SK-N-SH (cell line): ENCODE measurements at regions not wholly inside any gene's neighbourhood (a gene's known extent, or its start where the extent isn't known, plus 50 kb on each side); places are given as distances from the start of the nearest gene placed in this dataset.

Experiments
- CTCF ChIA-PET: fragments of 300-600, 350-600 bp; formaldehyde crosslinking; extraction: SDS; loops from one replicate; lab custom pipeline; 2021; lab: Yijun Ruan, JAX
- POLR2A ChIA-PET: fragments of 350-600 bp; sonication (Branson Sonifier 250); formaldehyde crosslinking; extraction: SDS; loops from one replicate; lab custom pipeline; 2020; ENCODE audit warnings: antibody characterized with exemption, inconsistent platforms; lab: Yijun Ruan, JAX
- DNase-seq: peaks from one replicate; pipeline ENCODE4 v3.0.0; 2012
- H2AFZ ChIP-seq: fragments of 200-600 bp; sonication (generic); 2 replicates; pipeline ENCODE4 v1.8.1; 2016; ENCODE audit warnings: antibody characterized with exemption, mild to moderate bottlenecking, low read depth
- H3F3A ChIP-seq: fragments of 200-600 bp; sonication (generic); replicated peaks from 2 replicates; pipeline ENCODE3; 2016; ENCODE audit warnings: antibody characterized with exemption, mild to moderate bottlenecking; ENCODE audit not compliant: insufficient read depth
- H3K27ac ChIP-seq, 2 experiments: fragments of 200-500 bp in 1 of 2; fragments of 200-600 bp in 1 of 2; sonication (Bioruptor generic) in 1 of 2; sonication (generic), shearing (Covaris generic) in 1 of 2; 2 replicates each; pipeline versions ENCODE4 v1.5.1 to v1.6.1; 2014 to 2016; ENCODE audit warnings: low read depth in 2 of 2, inconsistent platforms in 1 of 2, low read length in 1 of 2, mild to moderate bottlenecking in 1 of 2, mixed read lengths in 1 of 2
- H3K27me3 ChIP-seq: fragments of 200-600 bp; sonication (generic), shearing (Covaris generic); 2 replicates; pipeline ENCODE4 v1.6.1; 2016; ENCODE audit warnings: mixed run types; ENCODE audit not compliant: insufficient read depth
- H3K36me3 ChIP-seq, 2 experiments: fragments of 200-500 bp in 1 of 2; fragments of 200-600 bp in 1 of 2; sonication (Bioruptor generic) in 1 of 2; sonication (generic) in 1 of 2; replicated peaks in 1 of 2; 2 replicates each; pipeline versions ENCODE3 to v1.5.1; 2014 to 2016; ENCODE audit warnings: low read length in 1 of 2, mild to moderate bottlenecking in 1 of 2; ENCODE audit not compliant: insufficient read depth in 2 of 2, control insufficient read depth in 1 of 2
- H3K4me1 ChIP-seq, 2 experiments: fragments of 200-500 bp in 1 of 2; fragments of 200-600 bp in 1 of 2; sonication (Bioruptor generic) in 1 of 2; sonication (generic), shearing (Covaris generic) in 1 of 2; 2 replicates each; pipeline versions ENCODE4 v1.5.1 to v1.6.1; 2014 to 2016; ENCODE audit warnings: low read depth in 1 of 2, low read length in 1 of 2, mixed run types in 1 of 2; ENCODE audit not compliant: insufficient read depth in 2 of 2, control insufficient read depth in 1 of 2
- H3K4me2 ChIP-seq: fragments of 200-600 bp; sonication (generic), shearing (Covaris generic); 2 replicates; pipeline ENCODE4 v1.6.1; 2017; ENCODE audit warnings: mixed run types
- H3K4me3 ChIP-seq, 2 experiments: fragments of 200-500 bp in 1 of 2; fragments of 200-600 bp in 1 of 2; sonication (Bioruptor generic) in 1 of 2; sonication (generic), shearing (Covaris generic) in 1 of 2; 2 replicates each; pipeline versions ENCODE4 v1.5.1 to v1.8.1; 2014 to 2016; ENCODE audit warnings: low read depth in 2 of 2, inconsistent platforms in 1 of 2, low read length in 1 of 2, mild to moderate bottlenecking in 1 of 2, mixed read lengths in 1 of 2, moderate library complexity in 1 of 2
- H3K79me2 ChIP-seq: fragments of 200-600 bp; sonication (generic); 2 replicates; pipeline ENCODE4 v1.8.1; 2017; ENCODE audit warnings: mild to moderate bottlenecking; ENCODE audit not compliant: insufficient read depth
- H3K9ac ChIP-seq: fragments of 200-600 bp; sonication (generic); 2 replicates; pipeline ENCODE4 v1.6.1; 2017; ENCODE audit warnings: mixed run types
- H3K9me2 ChIP-seq: fragments of 200-600 bp; sonication (generic); 2 replicates; pipeline ENCODE4 v1.6.1; 2017; ENCODE audit warnings: mixed run types
- H3K9me3 ChIP-seq: fragments of 200-600 bp; sonication (generic); 2 replicates; pipeline ENCODE4 v1.6.1; 2017; ENCODE audit warnings: mixed run types, mild to moderate bottlenecking, moderate library complexity
- H4K20me1 ChIP-seq: fragments of 200-600 bp; sonication (generic); 2 replicates; pipeline ENCODE4 v1.6.1; 2017; ENCODE audit warnings: mild to moderate bottlenecking, mixed run types; ENCODE audit not compliant: insufficient read depth
- CHD2 ChIP-seq: fragments of 150-350 bp; IDR thresholded peaks from 2 replicates; pipeline ENCODE4 v1.6.1; 2018; ENCODE audit warnings: low read length; ENCODE audit not compliant: partially characterized antibody
- ELF1 ChIP-seq: IDR thresholded peaks from 2 replicates; pipeline ENCODE4 v1.4.0; 2012
- EZH2phosphoT487 ChIP-seq: fragments of 200-600 bp; sonication (generic); IDR thresholded peaks from 2 replicates; pipeline ENCODE4 v1.6.1; 2017; ENCODE audit warnings: low read depth, mixed run types, mild to moderate bottlenecking, antibody characterized with exemption, moderate library complexity, borderline replicate concordance
- FOXM1 ChIP-seq: IDR thresholded peaks from 2 replicates; pipeline ENCODE4 v1.4.0; 2012; ENCODE audit warnings: low read depth, mild to moderate bottlenecking
- GATA2 ChIP-seq: sonication (generic); formaldehyde crosslinking; IDR thresholded peaks from 2 replicates; pipeline ENCODE4 v1.5.0; 2020; ENCODE audit warnings: mild to moderate bottlenecking, missing genetic modification reagents
- JUND ChIP-seq: IDR thresholded peaks from 2 replicates; pipeline ENCODE4 v1.4.0; 2012
- MEF2A ChIP-seq: IDR thresholded peaks from 2 replicates; pipeline ENCODE4 v1.4.0; 2012; ENCODE audit warnings: low read depth, borderline replicate concordance
- RAD21 ChIP-seq: IDR thresholded peaks from 2 replicates; pipeline ENCODE4 v1.6.1; 2012; ENCODE audit warnings: mild to moderate bottlenecking, low read length
- RCOR1 ChIP-seq: fragments of 150-350 bp; IDR thresholded peaks from 2 replicates; pipeline ENCODE4 v1.6.1; 2017; ENCODE audit warnings: antibody characterized with exemption, low read length
- TAF1 ChIP-seq: IDR thresholded peaks from 2 replicates; pipeline ENCODE4 v1.6.1; 2012; ENCODE audit warnings: low read depth, mild to moderate bottlenecking, low read length, moderate library complexity, borderline replicate concordance
- TCF12 ChIP-seq: IDR thresholded peaks from 2 replicates; pipeline ENCODE4 v1.4.0; 2012
- TEAD4 ChIP-seq: IDR thresholded peaks from 2 replicates; pipeline ENCODE4 v1.4.0; 2012; ENCODE audit warnings: mild to moderate bottlenecking, borderline replicate concordance; ENCODE audit not compliant: insufficient read depth
- YY1 ChIP-seq: IDR thresholded peaks from 2 replicates; pipeline ENCODE4 v1.4.0; 2012; ENCODE audit warnings: low read depth, mild to moderate bottlenecking
- WGBS: methylation state at CpG from one replicate; pipeline ENCODE4 v1.1.6; 2017; ENCODE audit warnings: low lambda C conversion rate; 5-methylcytosine and 5-hydroxymethylcytosine counted together
- TF ChIP-seq, protein P1 (sequence below): fragments of 150-350 bp; IDR thresholded peaks from 2 replicates; pipeline ENCODE4 v1.6.1; 2017; ENCODE audit warnings: antibody characterized with exemption, low read length, low read depth, borderline replicate concordance
- TF ChIP-seq, protein P2 (sequence below): IDR thresholded peaks from 2 replicates; pipeline ENCODE4 v1.6.1; 2012; ENCODE audit warnings: mild to moderate bottlenecking, low read depth, low read length, moderate library complexity
- TF ChIP-seq, protein P3 (sequence below): IDR thresholded peaks from 2 replicates; pipeline ENCODE4 v1.4.0; 2012; ENCODE audit warnings: low read depth, borderline replicate concordance
- TF ChIP-seq, protein P4 (sequence below): IDR thresholded peaks from 2 replicates; pipeline ENCODE4; 2012
- TF ChIP-seq, protein P5 (sequence below): IDR thresholded peaks from 2 replicates; pipeline ENCODE4 v1.4.0; 2012; ENCODE audit warnings: low read depth, borderline replicate concordance
- TF ChIP-seq, protein P6 (sequence below): IDR thresholded peaks from 2 replicates; pipeline ENCODE4 v1.4.0; 2012; ENCODE audit warnings: low read depth

DNA sequence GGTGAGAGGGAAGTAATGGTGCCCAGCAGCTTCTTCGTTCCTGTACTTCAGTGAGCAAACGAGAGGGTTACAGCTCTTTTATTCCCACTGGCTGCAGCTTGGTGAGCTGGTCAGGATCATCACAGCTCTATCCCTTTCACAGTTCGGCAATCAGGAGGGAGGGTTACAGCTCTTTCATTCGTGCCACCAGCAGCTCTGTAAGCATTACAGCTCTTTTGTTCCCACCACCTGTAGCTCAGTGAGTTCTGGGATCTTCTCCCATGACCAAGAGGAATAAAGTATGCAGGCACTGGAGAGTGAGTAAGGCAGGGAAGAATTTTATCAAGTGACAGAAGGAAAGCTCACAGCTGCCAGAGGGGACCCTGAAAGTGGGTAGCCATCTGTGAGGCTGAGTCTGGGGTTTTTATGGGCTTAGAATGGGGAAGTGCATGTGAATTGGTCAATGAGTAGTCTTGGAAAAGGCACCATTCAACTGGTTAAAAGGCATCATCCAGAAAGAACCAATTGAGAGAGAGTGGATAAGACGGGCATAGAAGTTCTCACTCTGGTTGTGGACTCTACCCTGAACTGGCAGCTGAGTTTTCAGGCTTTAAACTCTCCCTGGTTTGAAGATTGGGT, 123.7 kb downstream of the COX18 start (continued):
- TF ChIP-seq, protein P1, sequence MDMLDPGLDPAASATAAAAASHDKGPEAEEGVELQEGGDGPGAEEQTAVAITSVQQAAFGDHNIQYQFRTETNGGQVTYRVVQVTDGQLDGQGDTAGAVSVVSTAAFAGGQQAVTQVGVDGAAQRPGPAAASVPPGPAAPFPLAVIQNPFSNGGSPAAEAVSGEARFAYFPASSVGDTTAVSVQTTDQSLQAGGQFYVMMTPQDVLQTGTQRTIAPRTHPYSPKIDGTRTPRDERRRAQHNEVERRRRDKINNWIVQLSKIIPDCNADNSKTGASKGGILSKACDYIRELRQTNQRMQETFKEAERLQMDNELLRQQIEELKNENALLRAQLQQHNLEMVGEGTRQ = no peak

DNA sequence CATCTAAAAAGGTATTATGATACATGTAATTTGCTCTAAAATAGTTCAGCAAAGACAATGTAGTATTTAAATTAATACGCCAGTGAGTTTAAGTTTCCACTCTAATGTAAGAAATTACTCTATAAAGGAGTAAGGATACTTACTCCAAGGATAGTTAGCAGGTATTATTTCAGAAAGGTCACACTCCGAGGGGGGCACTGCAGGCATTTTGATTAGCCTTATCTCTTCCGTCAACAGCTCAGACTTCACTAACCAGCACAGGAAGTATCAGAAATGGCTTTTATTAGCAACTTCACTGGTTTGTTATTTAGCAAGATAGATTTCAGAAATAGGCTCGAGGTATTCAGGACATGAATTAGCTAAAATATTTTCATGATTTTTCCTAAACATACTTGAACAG, 127.0 kb downstream of the COX18 start:
- POLR2A ChIA-PET = no interaction called here
- no peak overlapping the region for H3K4me2 ChIP-seq
- H3F3A ChIP-seq = peaks cover 6% of the 10 kb centered on the region
- H4K20me1 ChIP-seq = no peaks in the 10 kb centered on the region
- H3K9me3 ChIP-seq = no peaks in the 10 kb centered on the region
- 54% methylated on average over 4 of the region's 4 CpGs for WGBS
- no peaks in the 10 kb centered on the region for H3K9me2 ChIP-seq
- no peak overlapping the region for H3K4me3 ChIP-seq
- H3K4me1 ChIP-seq = no peaks in the 10 kb centered on the region; a peak in 1 of 4 replicates
- H3K9ac ChIP-seq = no peak overlapping the region
- DNase-seq = no peak
- H3K27me3 ChIP-seq = no peaks in the 10 kb centered on the region
- no peaks in the 10 kb centered on the region for H3K36me3 ChIP-seq
- H2AFZ ChIP-seq = no peak overlapping the region
- no peak overlapping the region for H3K27ac ChIP-seq
- TF ChIP-seq EZH2phosphoT487 = no peak
- no peak for TF ChIP-seq RAD21
- no peak for TF ChIP-seq CHD2
- TF ChIP-seq ELF1 = no peak
- TF ChIP-seq, protein P2, sequence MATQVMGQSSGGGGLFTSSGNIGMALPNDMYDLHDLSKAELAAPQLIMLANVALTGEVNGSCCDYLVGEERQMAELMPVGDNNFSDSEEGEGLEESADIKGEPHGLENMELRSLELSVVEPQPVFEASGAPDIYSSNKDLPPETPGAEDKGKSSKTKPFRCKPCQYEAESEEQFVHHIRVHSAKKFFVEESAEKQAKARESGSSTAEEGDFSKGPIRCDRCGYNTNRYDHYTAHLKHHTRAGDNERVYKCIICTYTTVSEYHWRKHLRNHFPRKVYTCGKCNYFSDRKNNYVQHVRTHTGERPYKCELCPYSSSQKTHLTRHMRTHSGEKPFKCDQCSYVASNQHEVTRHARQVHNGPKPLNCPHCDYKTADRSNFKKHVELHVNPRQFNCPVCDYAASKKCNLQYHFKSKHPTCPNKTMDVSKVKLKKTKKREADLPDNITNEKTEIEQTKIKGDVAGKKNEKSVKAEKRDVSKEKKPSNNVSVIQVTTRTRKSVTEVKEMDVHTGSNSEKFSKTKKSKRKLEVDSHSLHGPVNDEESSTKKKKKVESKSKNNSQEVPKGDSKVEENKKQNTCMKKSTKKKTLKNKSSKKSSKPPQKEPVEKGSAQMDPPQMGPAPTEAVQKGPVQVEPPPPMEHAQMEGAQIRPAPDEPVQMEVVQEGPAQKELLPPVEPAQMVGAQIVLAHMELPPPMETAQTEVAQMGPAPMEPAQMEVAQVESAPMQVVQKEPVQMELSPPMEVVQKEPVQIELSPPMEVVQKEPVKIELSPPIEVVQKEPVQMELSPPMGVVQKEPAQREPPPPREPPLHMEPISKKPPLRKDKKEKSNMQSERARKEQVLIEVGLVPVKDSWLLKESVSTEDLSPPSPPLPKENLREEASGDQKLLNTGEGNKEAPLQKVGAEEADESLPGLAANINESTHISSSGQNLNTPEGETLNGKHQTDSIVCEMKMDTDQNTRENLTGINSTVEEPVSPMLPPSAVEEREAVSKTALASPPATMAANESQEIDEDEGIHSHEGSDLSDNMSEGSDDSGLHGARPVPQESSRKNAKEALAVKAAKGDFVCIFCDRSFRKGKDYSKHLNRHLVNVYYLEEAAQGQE = no peak
- no peak for TF ChIP-seq GATA2 (CRISPR knock-in tag)
- TF ChIP-seq TEAD4 = no peak
- TF ChIP-seq, protein P3, sequence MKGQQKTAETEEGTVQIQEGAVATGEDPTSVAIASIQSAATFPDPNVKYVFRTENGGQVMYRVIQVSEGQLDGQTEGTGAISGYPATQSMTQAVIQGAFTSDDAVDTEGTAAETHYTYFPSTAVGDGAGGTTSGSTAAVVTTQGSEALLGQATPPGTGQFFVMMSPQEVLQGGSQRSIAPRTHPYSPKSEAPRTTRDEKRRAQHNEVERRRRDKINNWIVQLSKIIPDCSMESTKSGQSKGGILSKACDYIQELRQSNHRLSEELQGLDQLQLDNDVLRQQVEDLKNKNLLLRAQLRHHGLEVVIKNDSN = no peak
- TF ChIP-seq, protein P4, sequence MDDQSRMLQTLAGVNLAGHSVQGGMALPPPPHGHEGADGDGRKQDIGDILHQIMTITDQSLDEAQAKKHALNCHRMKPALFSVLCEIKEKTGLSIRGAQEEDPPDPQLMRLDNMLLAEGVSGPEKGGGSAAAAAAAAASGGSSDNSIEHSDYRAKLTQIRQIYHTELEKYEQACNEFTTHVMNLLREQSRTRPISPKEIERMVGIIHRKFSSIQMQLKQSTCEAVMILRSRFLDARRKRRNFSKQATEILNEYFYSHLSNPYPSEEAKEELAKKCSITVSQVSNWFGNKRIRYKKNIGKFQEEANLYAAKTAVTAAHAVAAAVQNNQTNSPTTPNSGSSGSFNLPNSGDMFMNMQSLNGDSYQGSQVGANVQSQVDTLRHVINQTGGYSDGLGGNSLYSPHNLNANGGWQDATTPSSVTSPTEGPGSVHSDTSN = no peak
- no peak for TF ChIP-seq RCOR1
- no peak for TF ChIP-seq TAF1
- TF ChIP-seq YY1 = no peak
- no peak for TF ChIP-seq MEF2A
- TF ChIP-seq, protein P5, sequence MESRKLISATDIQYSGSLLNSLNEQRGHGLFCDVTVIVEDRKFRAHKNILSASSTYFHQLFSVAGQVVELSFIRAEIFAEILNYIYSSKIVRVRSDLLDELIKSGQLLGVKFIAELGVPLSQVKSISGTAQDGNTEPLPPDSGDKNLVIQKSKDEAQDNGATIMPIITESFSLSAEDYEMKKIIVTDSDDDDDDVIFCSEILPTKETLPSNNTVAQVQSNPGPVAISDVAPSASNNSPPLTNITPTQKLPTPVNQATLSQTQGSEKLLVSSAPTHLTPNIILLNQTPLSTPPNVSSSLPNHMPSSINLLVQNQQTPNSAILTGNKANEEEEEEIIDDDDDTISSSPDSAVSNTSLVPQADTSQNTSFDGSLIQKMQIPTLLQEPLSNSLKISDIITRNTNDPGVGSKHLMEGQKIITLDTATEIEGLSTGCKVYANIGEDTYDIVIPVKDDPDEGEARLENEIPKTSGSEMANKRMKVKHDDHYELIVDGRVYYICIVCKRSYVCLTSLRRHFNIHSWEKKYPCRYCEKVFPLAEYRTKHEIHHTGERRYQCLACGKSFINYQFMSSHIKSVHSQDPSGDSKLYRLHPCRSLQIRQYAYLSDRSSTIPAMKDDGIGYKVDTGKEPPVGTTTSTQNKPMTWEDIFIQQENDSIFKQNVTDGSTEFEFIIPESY = no peak
- TF ChIP-seq TCF12 = no peak
- TF ChIP-seq FOXM1 = no peak
- no peak for TF ChIP-seq JUND
- TF ChIP-seq, protein P6, sequence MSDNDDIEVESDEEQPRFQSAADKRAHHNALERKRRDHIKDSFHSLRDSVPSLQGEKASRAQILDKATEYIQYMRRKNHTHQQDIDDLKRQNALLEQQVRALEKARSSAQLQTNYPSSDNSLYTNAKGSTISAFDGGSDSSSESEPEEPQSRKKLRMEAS = no peak
- TF ChIP-seq, all 33 proteins: peak for 0
- no peaks in the 10 kb centered on the region for H3K79me2 ChIP-seq
- CTCF ChIA-PET = interaction anchor here (0.9 kb wide), 1 partner anchor 646 kb away, joined by 3 read pairs; no protein-coding TSS in a partner anchor
